ENCODE measurements at regions not wholly inside any gene's neighbourhood (a gene's known extent, or its start where the extent isn't known, plus 50 kb on each side); places are given as distances from the start of the nearest gene placed in this dataset.

DNA sequence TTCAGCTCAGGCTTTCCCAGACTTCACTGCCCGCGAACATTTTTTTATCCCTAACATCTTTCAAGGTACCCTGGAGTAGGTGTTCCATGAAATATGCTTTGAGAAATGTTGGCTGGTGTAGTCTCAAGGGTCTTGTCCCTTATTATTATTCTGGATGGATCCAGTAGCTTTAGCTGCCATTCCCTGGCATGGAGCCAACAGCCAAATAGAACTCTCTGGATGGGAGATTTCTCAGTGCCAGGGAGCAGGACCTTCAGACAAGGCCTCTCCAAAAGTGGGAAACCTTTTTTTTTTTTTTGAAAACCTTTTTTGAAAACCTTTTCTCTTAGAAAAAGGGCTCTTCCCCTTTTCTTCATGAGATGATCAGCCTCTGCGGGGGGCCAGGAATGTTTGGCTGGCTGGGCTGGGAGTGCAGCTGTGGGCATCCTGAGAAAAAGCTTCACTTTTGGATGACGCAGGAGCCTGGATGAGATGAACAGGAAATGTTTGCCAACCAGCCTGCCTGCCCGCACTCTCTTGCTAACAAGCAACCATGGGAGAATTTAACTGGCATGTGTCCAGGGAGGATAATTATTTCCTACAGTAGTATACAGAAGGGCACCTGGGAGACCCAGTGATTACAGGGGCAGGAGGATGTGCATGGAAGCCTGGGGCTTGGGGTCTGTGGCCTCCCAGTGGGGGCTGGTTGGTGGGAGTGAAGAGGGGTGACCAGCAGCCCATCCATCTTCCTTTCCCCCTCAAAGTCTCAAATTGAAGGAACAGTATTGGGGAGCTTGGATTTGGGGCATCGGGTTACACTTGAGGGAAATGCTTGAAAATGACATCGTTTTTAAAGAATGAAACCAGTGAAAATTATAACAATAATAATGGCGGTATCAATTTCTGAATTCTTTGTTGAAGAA, 109.1 kb upstream of the LRIG1 start:
- WGBS, result 85% methylated on average over 8 of the region's 8 CpGs
- Histone ChIP-seq H3K36me3 (ENCODE audit: control insufficient read depth in 4 of 4, insufficient read depth in 3 of 4, low read depth in 1 of 4, low read length in 3 of 4) (no peaks in the 10 kb centered on the region), H3K9ac (ENCODE audit: low read depth in 1 of 2, low read length in 2 of 2) (no peak overlapping the region), H3K4me3 (ENCODE audit: low read depth in 1 of 3, low read length in 3 of 3) (no peak overlapping the region), H3K9me3 (ENCODE audit: control insufficient read depth in 4 of 4, low read length in 3 of 4) (no peaks in the 10 kb centered on the region), H3K4me1 (ENCODE audit: control insufficient read depth in 4 of 4, insufficient read depth in 4 of 4, low read length in 3 of 4) (no peaks in the 10 kb centered on the region), H3K27me3 (ENCODE audit: control insufficient read depth in 4 of 4, insufficient read depth in 4 of 4, low read length in 3 of 4) (no peaks in the 10 kb centered on the region), H3K27ac (ENCODE audit: low read depth in 1 of 2, low read length in 2 of 2) (no peak overlapping the region)
- DNase-seq (ENCODE audit: low spot score), result no peak
- TF ChIP-seq FOXA1 (IDR thresholded peaks at IDR 0.05), result no peak
- TF ChIP-seq NR2F2 (IDR thresholded peaks at IDR 0.05), result no peak
- TF ChIP-seq, protein P1, sequence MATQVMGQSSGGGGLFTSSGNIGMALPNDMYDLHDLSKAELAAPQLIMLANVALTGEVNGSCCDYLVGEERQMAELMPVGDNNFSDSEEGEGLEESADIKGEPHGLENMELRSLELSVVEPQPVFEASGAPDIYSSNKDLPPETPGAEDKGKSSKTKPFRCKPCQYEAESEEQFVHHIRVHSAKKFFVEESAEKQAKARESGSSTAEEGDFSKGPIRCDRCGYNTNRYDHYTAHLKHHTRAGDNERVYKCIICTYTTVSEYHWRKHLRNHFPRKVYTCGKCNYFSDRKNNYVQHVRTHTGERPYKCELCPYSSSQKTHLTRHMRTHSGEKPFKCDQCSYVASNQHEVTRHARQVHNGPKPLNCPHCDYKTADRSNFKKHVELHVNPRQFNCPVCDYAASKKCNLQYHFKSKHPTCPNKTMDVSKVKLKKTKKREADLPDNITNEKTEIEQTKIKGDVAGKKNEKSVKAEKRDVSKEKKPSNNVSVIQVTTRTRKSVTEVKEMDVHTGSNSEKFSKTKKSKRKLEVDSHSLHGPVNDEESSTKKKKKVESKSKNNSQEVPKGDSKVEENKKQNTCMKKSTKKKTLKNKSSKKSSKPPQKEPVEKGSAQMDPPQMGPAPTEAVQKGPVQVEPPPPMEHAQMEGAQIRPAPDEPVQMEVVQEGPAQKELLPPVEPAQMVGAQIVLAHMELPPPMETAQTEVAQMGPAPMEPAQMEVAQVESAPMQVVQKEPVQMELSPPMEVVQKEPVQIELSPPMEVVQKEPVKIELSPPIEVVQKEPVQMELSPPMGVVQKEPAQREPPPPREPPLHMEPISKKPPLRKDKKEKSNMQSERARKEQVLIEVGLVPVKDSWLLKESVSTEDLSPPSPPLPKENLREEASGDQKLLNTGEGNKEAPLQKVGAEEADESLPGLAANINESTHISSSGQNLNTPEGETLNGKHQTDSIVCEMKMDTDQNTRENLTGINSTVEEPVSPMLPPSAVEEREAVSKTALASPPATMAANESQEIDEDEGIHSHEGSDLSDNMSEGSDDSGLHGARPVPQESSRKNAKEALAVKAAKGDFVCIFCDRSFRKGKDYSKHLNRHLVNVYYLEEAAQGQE (IDR thresholded peaks at IDR 0.05), result no peak
- TF ChIP-seq YY1 (IDR thresholded peaks at IDR 0.05), result no peak
- TF ChIP-seq JUND (IDR thresholded peaks at IDR 0.05), result no peak
- no peak for TF ChIP-seq RAD21 (IDR thresholded peaks at IDR 0.05)
- TF ChIP-seq SP1 (IDR thresholded peaks at IDR 0.05), result no peak
- TF ChIP-seq TAF1 (conservative IDR thresholded peaks at IDR 0.05), result no peak
- TF ChIP-seq HNF4G (IDR thresholded peaks at IDR 0.05), result no peak
- TF ChIP-seq FOXA2 (IDR thresholded peaks at IDR 0.05), result no peak
- no peak for TF ChIP-seq GABPA (IDR thresholded peaks at IDR 0.05 in 1 of 2, conservative IDR thresholded peaks at IDR 0.05 in 1 of 2)
- TF ChIP-seq, protein P2, sequence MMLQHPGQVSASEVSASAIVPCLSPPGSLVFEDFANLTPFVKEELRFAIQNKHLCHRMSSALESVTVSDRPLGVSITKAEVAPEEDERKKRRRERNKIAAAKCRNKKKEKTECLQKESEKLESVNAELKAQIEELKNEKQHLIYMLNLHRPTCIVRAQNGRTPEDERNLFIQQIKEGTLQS (IDR thresholded peaks at IDR 0.05), result no peak
- TF ChIP-seq RXRA (IDR thresholded peaks at IDR 0.05), result no peak
- TF ChIP-seq, protein P3, sequence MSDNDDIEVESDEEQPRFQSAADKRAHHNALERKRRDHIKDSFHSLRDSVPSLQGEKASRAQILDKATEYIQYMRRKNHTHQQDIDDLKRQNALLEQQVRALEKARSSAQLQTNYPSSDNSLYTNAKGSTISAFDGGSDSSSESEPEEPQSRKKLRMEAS (IDR thresholded peaks at IDR 0.05), result no peak
- TF ChIP-seq EGR1 (IDR thresholded peaks at IDR 0.05; ENCODE audit: low read depth in 2 of 2), result no peak

DNA sequence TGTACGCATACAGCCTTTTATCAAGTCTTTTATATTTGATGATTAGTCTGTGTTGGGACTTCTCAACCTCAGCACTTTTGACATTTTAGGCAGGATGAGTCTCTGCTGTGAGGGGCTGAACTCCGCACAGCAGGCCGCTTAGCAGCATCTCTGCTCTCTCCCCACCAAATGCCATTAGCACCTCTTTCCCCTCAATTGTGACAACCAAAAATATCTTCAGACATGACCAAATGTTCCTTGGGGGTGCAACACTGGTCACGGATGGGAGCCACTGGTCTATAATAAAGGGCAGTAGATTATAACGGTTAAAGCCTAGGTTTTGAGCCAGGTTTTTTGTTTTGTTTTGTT, 109.7 kb upstream of the LRIG1 start:
- H3K4me3 ChIP-seq (ENCODE audit: low read depth in 1 of 3, low read length in 3 of 3), result no peak overlapping the region
- WGBS, result 95% methylated on average over 5 of the region's 5 CpGs

More for the DNA sequence above, 109.7 kb upstream of the LRIG1 start:
- Histone ChIP-seq H3K9me3 (ENCODE audit: control insufficient read depth in 4 of 4, low read length in 3 of 4) (no peaks in the 10 kb centered on the region), H3K36me3 (ENCODE audit: control insufficient read depth in 4 of 4, insufficient read depth in 3 of 4, low read depth in 1 of 4, low read length in 3 of 4) (no peaks in the 10 kb centered on the region), H3K4me1 (ENCODE audit: control insufficient read depth in 4 of 4, insufficient read depth in 4 of 4, low read length in 3 of 4) (no peaks in the 10 kb centered on the region), H3K27ac (ENCODE audit: low read depth in 1 of 2, low read length in 2 of 2) (no peak overlapping the region), H3K27me3 (ENCODE audit: control insufficient read depth in 4 of 4, insufficient read depth in 4 of 4, low read length in 3 of 4) (no peaks in the 10 kb centered on the region), H3K9ac (ENCODE audit: low read depth in 1 of 2, low read length in 2 of 2) (no peak overlapping the region)
- TF ChIP-seq EGR1 (IDR thresholded peaks at IDR 0.05; ENCODE audit: low read depth in 2 of 2), result no peak
- no peak for TF ChIP-seq RAD21 (IDR thresholded peaks at IDR 0.05)
- no peak for TF ChIP-seq RXRA (IDR thresholded peaks at IDR 0.05)
- TF ChIP-seq, protein P3 (IDR thresholded peaks at IDR 0.05), result no peak
- TF ChIP-seq FOXA1 (IDR thresholded peaks at IDR 0.05), result no peak
- no peak for TF ChIP-seq YY1 (IDR thresholded peaks at IDR 0.05)
- TF ChIP-seq HNF4A (conservative IDR thresholded peaks at IDR 0.05), result no peak
- TF ChIP-seq FOXA2 (IDR thresholded peaks at IDR 0.05), result no peak
- no peak for TF ChIP-seq TAF1 (conservative IDR thresholded peaks at IDR 0.05)
- TF ChIP-seq, protein P4, sequence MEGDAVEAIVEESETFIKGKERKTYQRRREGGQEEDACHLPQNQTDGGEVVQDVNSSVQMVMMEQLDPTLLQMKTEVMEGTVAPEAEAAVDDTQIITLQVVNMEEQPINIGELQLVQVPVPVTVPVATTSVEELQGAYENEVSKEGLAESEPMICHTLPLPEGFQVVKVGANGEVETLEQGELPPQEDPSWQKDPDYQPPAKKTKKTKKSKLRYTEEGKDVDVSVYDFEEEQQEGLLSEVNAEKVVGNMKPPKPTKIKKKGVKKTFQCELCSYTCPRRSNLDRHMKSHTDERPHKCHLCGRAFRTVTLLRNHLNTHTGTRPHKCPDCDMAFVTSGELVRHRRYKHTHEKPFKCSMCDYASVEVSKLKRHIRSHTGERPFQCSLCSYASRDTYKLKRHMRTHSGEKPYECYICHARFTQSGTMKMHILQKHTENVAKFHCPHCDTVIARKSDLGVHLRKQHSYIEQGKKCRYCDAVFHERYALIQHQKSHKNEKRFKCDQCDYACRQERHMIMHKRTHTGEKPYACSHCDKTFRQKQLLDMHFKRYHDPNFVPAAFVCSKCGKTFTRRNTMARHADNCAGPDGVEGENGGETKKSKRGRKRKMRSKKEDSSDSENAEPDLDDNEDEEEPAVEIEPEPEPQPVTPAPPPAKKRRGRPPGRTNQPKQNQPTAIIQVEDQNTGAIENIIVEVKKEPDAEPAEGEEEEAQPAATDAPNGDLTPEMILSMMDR (IDR thresholded peaks at IDR 0.05; ENCODE audit: low read depth, low read length, missing input control), result no peak
- TF ChIP-seq, protein P1 (IDR thresholded peaks at IDR 0.05), result no peak
- TF ChIP-seq, protein P5, sequence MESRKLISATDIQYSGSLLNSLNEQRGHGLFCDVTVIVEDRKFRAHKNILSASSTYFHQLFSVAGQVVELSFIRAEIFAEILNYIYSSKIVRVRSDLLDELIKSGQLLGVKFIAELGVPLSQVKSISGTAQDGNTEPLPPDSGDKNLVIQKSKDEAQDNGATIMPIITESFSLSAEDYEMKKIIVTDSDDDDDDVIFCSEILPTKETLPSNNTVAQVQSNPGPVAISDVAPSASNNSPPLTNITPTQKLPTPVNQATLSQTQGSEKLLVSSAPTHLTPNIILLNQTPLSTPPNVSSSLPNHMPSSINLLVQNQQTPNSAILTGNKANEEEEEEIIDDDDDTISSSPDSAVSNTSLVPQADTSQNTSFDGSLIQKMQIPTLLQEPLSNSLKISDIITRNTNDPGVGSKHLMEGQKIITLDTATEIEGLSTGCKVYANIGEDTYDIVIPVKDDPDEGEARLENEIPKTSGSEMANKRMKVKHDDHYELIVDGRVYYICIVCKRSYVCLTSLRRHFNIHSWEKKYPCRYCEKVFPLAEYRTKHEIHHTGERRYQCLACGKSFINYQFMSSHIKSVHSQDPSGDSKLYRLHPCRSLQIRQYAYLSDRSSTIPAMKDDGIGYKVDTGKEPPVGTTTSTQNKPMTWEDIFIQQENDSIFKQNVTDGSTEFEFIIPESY (IDR thresholded peaks at IDR 0.05), result no peak
- TF ChIP-seq, protein P2 (IDR thresholded peaks at IDR 0.05), result no peak
- DNase-seq (ENCODE audit: low spot score), result no peak

Data from liver (tissue), 8 donors.